Thymus (tissue), 11 donors: ENCODE measurements at regions not wholly inside any gene's neighbourhood (a gene's known extent, or its start where the extent isn't known, plus 50 kb on each side); places are given as distances from the start of the nearest gene placed in this dataset.

Source experiments
- DNase-seq, 9 donors: peaks; one replicate each; pipeline ENCODE4 v3.0.0-alpha.2; 2013; ENCODE audit warnings: low spot score in 9 of 9, low read depth in 6 of 9, missing footprints in 1 of 9
- H3K27ac ChIP-seq, 2 donors: one replicate each; pipeline ENCODE4 v1.5.1; 2013; ENCODE audit warnings: control low read depth in 1 of 2, low read depth in 1 of 2, low read length in 1 of 2, mild to moderate bottlenecking in 1 of 2, moderate library complexity in 1 of 2
- H3K27me3 ChIP-seq, 2 donors: one replicate each; pipeline ENCODE4 v1.5.1; 2013; ENCODE audit warnings: low read length in 1 of 2; ENCODE audit not compliant: control insufficient read depth in 2 of 2, insufficient read depth in 1 of 2
- H3K36me3 ChIP-seq, 2 donors: one replicate each; pipeline ENCODE4 v1.5.1; 2013; ENCODE audit warnings: low read length in 1 of 2, mild to moderate bottlenecking in 1 of 2, moderate library complexity in 1 of 2; ENCODE audit not compliant: control insufficient read depth in 2 of 2, insufficient read depth in 2 of 2
- H3K4me1 ChIP-seq, 2 donors: one replicate each; pipeline ENCODE4 v1.5.1; 2013; ENCODE audit warnings: low read length in 2 of 2; ENCODE audit not compliant: control insufficient read depth in 2 of 2, insufficient read depth in 2 of 2
- H3K4me3 ChIP-seq, 2 donors: one replicate each; pipeline ENCODE4 v1.5.1; 2013; ENCODE audit warnings: low read length in 2 of 2, control low read depth in 1 of 2, mild to moderate bottlenecking in 1 of 2
- H3K9me3 ChIP-seq, 2 donors: one replicate each; pipeline ENCODE4 v1.5.1; 2013; ENCODE audit warnings: low read length in 1 of 2, mild to moderate bottlenecking in 1 of 2; ENCODE audit not compliant: control insufficient read depth in 2 of 2, insufficient read depth in 1 of 2
- WGBS: extraction: QIAGEN DNeasy Blood & Tissue Kit; methylation state at CpG from one replicate; pipeline ENCODE4 v1.1.7; 2013; 5-methylcytosine and 5-hydroxymethylcytosine counted together
- donor health status: healthy.

GRCh38 chr5:42878550-42878949 lies 66.9 kb upstream of the SELENOP start:
- H3K4me1 ChIP-seq, result no peaks in the 10 kb centered on the region
- DNase-seq, result no peak
- no peaks in the 10 kb centered on the region for H3K9me3 ChIP-seq
- 98% methylated on average over 4 of the region's 4 CpGs for WGBS
- H3K27me3 ChIP-seq, result no peaks in the 10 kb centered on the region
- H3K36me3 ChIP-seq, result no peaks in the 10 kb centered on the region
- H3K4me3 ChIP-seq, result no peak overlapping the region
- no peak overlapping the region for H3K27ac ChIP-seq

- H3K9me3 ChIP-seq, result no peaks in the 10 kb centered on the region
- no peaks in the 10 kb centered on the region for H3K27me3 ChIP-seq
- no peak overlapping the region for H3K4me3 ChIP-seq
- H3K36me3 ChIP-seq, result no peaks in the 10 kb centered on the region
- no peak for DNase-seq
- no peak overlapping the region for H3K27ac ChIP-seq
- H3K4me1 ChIP-seq, result no peaks in the 10 kb centered on the region
Observed at GRCh38 chr5:42878041-42878440, 66.3 kb upstream of the SELENOP start.

- Histone ChIP-seq H3K4me3 (no peak overlapping the region), H3K27me3 (no peaks in the 10 kb centered on the region), H3K36me3 (no peaks in the 10 kb centered on the region), H3K4me1 (no peaks in the 10 kb centered on the region), H3K9me3 (no peaks in the 10 kb centered on the region), H3K27ac (no peak overlapping the region)
- DNase-seq, result no peak
- WGBS, result 93% methylated on average over 2 of the region's 2 CpGs
Observed at GRCh38 chr5:42877431-42877830, 65.7 kb upstream of the SELENOP start.

GRCh38 chr5:42876375-42876844 lies 64.7 kb upstream of the SELENOP start:
- H3K9me3 ChIP-seq, result no peaks in the 10 kb centered on the region
- 46% methylated on average over 4 of the region's 4 CpGs for WGBS
- no peaks in the 10 kb centered on the region for H3K27me3 ChIP-seq
- no peaks in the 10 kb centered on the region for H3K36me3 ChIP-seq
- no peak overlapping the region for H3K4me3 ChIP-seq
- no peak overlapping the region for H3K27ac ChIP-seq
- H3K4me1 ChIP-seq, result no peaks in the 10 kb centered on the region
- DNase-seq, result no peak

GRCh38 chr5:42875785-42876374 lies 64.2 kb upstream of the SELENOP start:
- 51% methylated on average over 1 of the region's 1 CpG for WGBS
- Histone ChIP-seq H3K36me3 (no peaks in the 10 kb centered on the region), H3K4me3 (no peak overlapping the region), H3K27me3 (no peaks in the 10 kb centered on the region), H3K27ac (no peak overlapping the region), H3K9me3 (no peaks in the 10 kb centered on the region), H3K4me1 (no peaks in the 10 kb centered on the region)
- DNase-seq, result no peak

GRCh38 chr5:42875211-42875610 lies 63.5 kb upstream of the SELENOP start:
- no peaks in the 10 kb centered on the region for H3K4me1 ChIP-seq
- no peaks in the 10 kb centered on the region for H3K9me3 ChIP-seq
- no peak for DNase-seq
- no peaks in the 10 kb centered on the region for H3K27me3 ChIP-seq
- H3K27ac ChIP-seq, result no peak overlapping the region
- no peak overlapping the region for H3K4me3 ChIP-seq
- no peaks in the 10 kb centered on the region for H3K36me3 ChIP-seq

GRCh38 chr5:42874621-42875198 lies 63.0 kb upstream of the SELENOP start:
- Histone ChIP-seq H3K4me3 (no peak overlapping the region), H3K4me1 (no peaks in the 10 kb centered on the region), H3K36me3 (no peaks in the 10 kb centered on the region), H3K27me3 (no peaks in the 10 kb centered on the region), H3K27ac (no peak overlapping the region), H3K9me3 (no peaks in the 10 kb centered on the region)
- DNase-seq, result no peak
- WGBS, result 93% methylated on average over 2 of the region's 2 CpGs

GRCh38 chr5:42872865-42873264 lies 61.2 kb upstream of the SELENOP start:
- Histone ChIP-seq H3K27me3 (no peaks in the 10 kb centered on the region), H3K36me3 (no peaks in the 10 kb centered on the region), H3K4me3 (no peak overlapping the region), H3K4me1 (no peaks in the 10 kb centered on the region), H3K9me3 (no peaks in the 10 kb centered on the region), H3K27ac (no peak overlapping the region)
- no peak for DNase-seq
- WGBS, result 92% methylated on average over 3 of the region's 3 CpGs

GRCh38 chr5:42870882-42871418 lies 59.3 kb upstream of the SELENOP start:
- H3K27me3 ChIP-seq, result no peaks in the 10 kb centered on the region
- no peaks in the 10 kb centered on the region for H3K4me1 ChIP-seq
- DNase-seq, result no peak
- H3K9me3 ChIP-seq, result no peaks in the 10 kb centered on the region
- H3K36me3 ChIP-seq, result no peaks in the 10 kb centered on the region
- 91% methylated on average over 4 of the region's 4 CpGs for WGBS
- H3K4me3 ChIP-seq, result no peak overlapping the region
- no peak overlapping the region for H3K27ac ChIP-seq
